HUES6 (cell line): ENCODE measurements at regions not wholly inside any gene's neighbourhood (a gene's known extent, or its start where the extent isn't known, plus 50 kb on each side); places are given as distances from the start of the nearest gene placed in this dataset.
"Not testable (repeated sequence)": the region's sequence is repeated elsewhere in the genome, so short reads cannot be mapped to it uniquely, and the experiment has no call there.

Experiments
- H3K27ac ChIP-seq: 2 replicates; pipeline ENCODE4 v1.7.0; 2013; ENCODE audit warnings: low read depth, mild to moderate bottlenecking, low read length, inconsistent platforms
- H3K27me3 ChIP-seq: 2 replicates; pipeline ENCODE4 v1.6.1; 2013; ENCODE audit warnings: low read length; ENCODE audit not compliant: control insufficient read depth, insufficient read depth
- H3K36me3 ChIP-seq: 2 replicates; pipeline ENCODE4 v1.6.1; 2013; ENCODE audit warnings: low read length; ENCODE audit not compliant: control insufficient read depth, insufficient read depth
- H3K4me1 ChIP-seq: 2 replicates; pipeline ENCODE4 v1.6.1; 2013; ENCODE audit warnings: low read length; ENCODE audit not compliant: control insufficient read depth, insufficient read depth
- H3K4me3 ChIP-seq: 2 replicates; pipeline ENCODE4 v1.5.1; 2013; ENCODE audit warnings: low read depth, low read length
- H3K9ac ChIP-seq: one replicate; pipeline ENCODE4 v1.6.1; 2013; ENCODE audit warnings: mild to moderate bottlenecking, low read length
- H3K9me3 ChIP-seq: 2 replicates; pipeline ENCODE4 v1.6.1; 2013; ENCODE audit warnings: low read depth, low read length; ENCODE audit not compliant: control insufficient read depth, insufficient read depth

- H3K9me3 ChIP-seq: no peaks in the 10 kb centered on the region; the same call in 1 of the 2 replicates
- no peak overlapping the region for H3K27ac ChIP-seq
- no peaks in the 10 kb centered on the region for H3K4me1 ChIP-seq
- H3K9ac ChIP-seq: no peak overlapping the region
- H3K36me3 ChIP-seq: no peaks in the 10 kb centered on the region
- no peak overlapping the region for H3K4me3 ChIP-seq
- H3K27me3 ChIP-seq: no peaks in the 10 kb centered on the region
Observed at GRCh38 chr14:83969998-83970397, 1559.9 kb upstream of the FLRT2 start.

GRCh38 chr14:83972631-83973030 is 1557.3 kb upstream of the FLRT2 start:
- no peaks in the 10 kb centered on the region; the same call in 1 of the 2 replicates for H3K4me1 ChIP-seq
- H3K9ac ChIP-seq: no peak overlapping the region
- no peaks in the 10 kb centered on the region for H3K36me3 ChIP-seq
- H3K27ac ChIP-seq: no peak overlapping the region
- no peaks in the 10 kb centered on the region for H3K27me3 ChIP-seq
- no peaks in the 10 kb centered on the region for H3K9me3 ChIP-seq
- H3K4me3 ChIP-seq: no peak overlapping the region

GRCh38 chr14:83974647-83975163 is 1555.2 kb upstream of the FLRT2 start:
- Histone ChIP-seq H3K4me1 (no peaks in the 10 kb centered on the region; the same call in 1 of the 2 replicates), H3K9me3 (no peaks in the 10 kb centered on the region), H3K27ac (no peak overlapping the region)

GRCh38 chr14:83975435-83975834 is 1554.5 kb upstream of the FLRT2 start:
- no peaks in the 10 kb centered on the region; the same call in 1 of the 2 replicates for H3K4me1 ChIP-seq
- no peaks in the 10 kb centered on the region for H3K27me3 ChIP-seq
- no peak overlapping the region for H3K9ac ChIP-seq
- no peaks in the 10 kb centered on the region for H3K36me3 ChIP-seq
- no peak overlapping the region for H3K27ac ChIP-seq
- H3K9me3 ChIP-seq: no peaks in the 10 kb centered on the region
- H3K4me3 ChIP-seq: no peak overlapping the region

More at GRCh38 chr14:83974647-83975163, 1555.2 kb upstream of the FLRT2 start:
- Histone ChIP-seq H3K27me3 (no peaks in the 10 kb centered on the region), H3K36me3 (no peaks in the 10 kb centered on the region), H3K9ac (no peak overlapping the region), H3K4me3 (no peak overlapping the region)

- no peaks in the 10 kb centered on the region for H3K9me3 ChIP-seq
- no peak overlapping the region for H3K4me3 ChIP-seq
- no peak overlapping the region for H3K9ac ChIP-seq
- H3K4me1 ChIP-seq: no peaks in the 10 kb centered on the region; the same call in 1 of the 2 replicates
- no peak overlapping the region for H3K27ac ChIP-seq
- H3K27me3 ChIP-seq: no peaks in the 10 kb centered on the region
- H3K36me3 ChIP-seq: no peaks in the 10 kb centered on the region
Observed at GRCh38 chr14:83975841-83976770, 1553.8 kb upstream of the FLRT2 start.

- Histone ChIP-seq H3K36me3 (no peaks in the 10 kb centered on the region), H3K27me3 (no peaks in the 10 kb centered on the region), H3K9ac (no peak overlapping the region), H3K4me3 (no peak overlapping the region), H3K4me1 (no peaks in the 10 kb centered on the region; the same call in 1 of the 2 replicates), H3K9me3 (no peaks in the 10 kb centered on the region; the same call in 1 of the 2 replicates), H3K27ac (no peak overlapping the region)
Observed at GRCh38 chr14:83977583-83977982, 1552.4 kb upstream of the FLRT2 start.

- not testable (repeated sequence) for H3K4me1 ChIP-seq, H3K9ac ChIP-seq, H3K36me3 ChIP-seq, H3K27me3 ChIP-seq, H3K27ac ChIP-seq, H3K9me3 ChIP-seq, H3K4me3 ChIP-seq
Observed at GRCh38 chr14:83981676-83982258, 1548.2 kb upstream of the FLRT2 start.

GRCh38 chr14:83988275-83988674 is 1541.7 kb upstream of the FLRT2 start:
- no peaks in the 10 kb centered on the region for H3K27me3 ChIP-seq
- H3K4me1 ChIP-seq: no peaks in the 10 kb centered on the region
- H3K9ac ChIP-seq: no peak overlapping the region
- no peak overlapping the region for H3K27ac ChIP-seq
- H3K4me3 ChIP-seq: no peak overlapping the region
- no peaks in the 10 kb centered on the region for H3K36me3 ChIP-seq
- H3K9me3 ChIP-seq: peaks cover 8% of the 10 kb centered on the region

GRCh38 chr14:83991666-83992065 is 1538.3 kb upstream of the FLRT2 start:
- H3K4me1 ChIP-seq: no peaks in the 10 kb centered on the region
- no peak overlapping the region for H3K4me3 ChIP-seq
- no peak overlapping the region for H3K9ac ChIP-seq
- no peaks in the 10 kb centered on the region for H3K27me3 ChIP-seq
- H3K9me3 ChIP-seq: peaks cover 2% of the 10 kb centered on the region; the same call in 1 of the 2 replicates
- no peak overlapping the region for H3K27ac ChIP-seq
- no peaks in the 10 kb centered on the region for H3K36me3 ChIP-seq

GRCh38 chr14:83992857-83993256 is 1537.1 kb upstream of the FLRT2 start:
- H3K9ac ChIP-seq: no peak overlapping the region
- no peak overlapping the region for H3K4me3 ChIP-seq
- no peak overlapping the region for H3K27ac ChIP-seq
- H3K36me3 ChIP-seq: no peaks in the 10 kb centered on the region
- no peaks in the 10 kb centered on the region for H3K27me3 ChIP-seq
- no peaks in the 10 kb centered on the region; the same call in 1 of the 2 replicates for H3K9me3 ChIP-seq
- no peaks in the 10 kb centered on the region for H3K4me1 ChIP-seq

GRCh38 chr14:83993545-83993944 is 1536.4 kb upstream of the FLRT2 start:
- Histone ChIP-seq H3K9ac (no peak overlapping the region), H3K27ac (no peak overlapping the region), H3K4me1 (no peaks in the 10 kb centered on the region), H3K9me3 (no peaks in the 10 kb centered on the region; the same call in 1 of the 2 replicates), H3K4me3 (no peak overlapping the region), H3K27me3 (no peaks in the 10 kb centered on the region), H3K36me3 (no peaks in the 10 kb centered on the region)
